Neural progenitor cell (in vitro differentiated cells): ENCODE measurements at regions not wholly inside any gene's neighbourhood (a gene's known extent, or its start where the extent isn't known, plus 50 kb on each side); places are given as distances from the start of the nearest gene placed in this dataset.

Experiments
- DNase-seq: peaks from one replicate; pipeline ENCODE4 v3.0.0-alpha.2; 2016; ENCODE audit warnings: low spot score
- H2AFZ ChIP-seq: fragments of 200-600 bp; sonication (generic); replicated peaks from 2 replicates; pipeline ENCODE4 v1.6.1; 2016; ENCODE audit warnings: antibody characterized with exemption
- H3F3A ChIP-seq: fragments of 200-600 bp; sonication (generic); 2 replicates; pipeline ENCODE4 v1.6.1; 2016; ENCODE audit warnings: antibody characterized with exemption, low read depth
- H3K27ac ChIP-seq: fragments of 200-600 bp; sonication (generic); 2 replicates; pipeline ENCODE4 v1.5.1; 2016; ENCODE audit warnings: mild to moderate bottlenecking
- H3K27me3 ChIP-seq: fragments of 200-600 bp; sonication (generic); 2 replicates; pipeline ENCODE4 v1.6.1; 2016; ENCODE audit warnings: mild to moderate bottlenecking, moderate library complexity
- H3K36me3 ChIP-seq: fragments of 200-600 bp; sonication (generic); 2 replicates; pipeline ENCODE4 v1.5.1; 2016
- H3K4me1 ChIP-seq: fragments of 200-600 bp; sonication (generic); 2 replicates; pipeline ENCODE4 v1.6.1; 2016; ENCODE audit warnings: mixed run types
- H3K4me2 ChIP-seq: fragments of 200-600 bp; sonication (generic); 2 replicates; pipeline ENCODE4 v1.6.1; 2016
- H3K4me3 ChIP-seq: fragments of 200-600 bp; sonication (generic); 2 replicates; pipeline ENCODE4 v1.5.1; 2016
- H3K79me2 ChIP-seq: fragments of 200-600 bp; sonication (generic); 2 replicates; pipeline ENCODE4 v1.6.1; 2016; ENCODE audit warnings: low read depth
- H3K9ac ChIP-seq: fragments of 200-600 bp; sonication (generic); 2 replicates; pipeline ENCODE4 v1.6.1; 2016
- H3K9me3 ChIP-seq: fragments of 200-600 bp; sonication (generic); 2 replicates; pipeline ENCODE4 v1.5.1; 2016; ENCODE audit warnings: low read depth
- H4K20me1 ChIP-seq: fragments of 200-600 bp; sonication (generic); 2 replicates; pipeline ENCODE4 v1.6.1; 2016; ENCODE audit warnings: low read depth
- H3K27ac Mint-ChIP-seq: 3 replicates; pipeline ENCODE4 v1.8.0; 2021; ENCODE audit warnings: mixed read lengths
- H3K27me3 Mint-ChIP-seq: 2 replicates; pipeline ENCODE4 v1.8.0; 2022; ENCODE audit warnings: low read depth, mild to moderate bottlenecking, inconsistent platforms, moderate library complexity, mixed read lengths; ENCODE audit not compliant: insufficient read depth
- H3K36me3 Mint-ChIP-seq: 3 replicates; pipeline ENCODE4 v1.8.0; 2021; ENCODE audit warnings: mixed read lengths
- H3K4me1 Mint-ChIP-seq: 3 replicates; pipeline ENCODE4 v1.8.0; 2021; ENCODE audit warnings: mixed read lengths
- H3K4me3 Mint-ChIP-seq: 3 replicates; pipeline ENCODE4 v1.8.0; 2021; ENCODE audit warnings: mild to moderate bottlenecking, moderate library complexity, mixed read lengths
- H3K9me3 Mint-ChIP-seq: 3 replicates; pipeline ENCODE4 v1.8.0; 2020; ENCODE audit warnings: mixed read lengths
- EZH2 ChIP-seq: fragments of 200-600 bp; sonication (generic); IDR thresholded peaks from 2 replicates; pipeline ENCODE4 v1.6.1; 2017; ENCODE audit warnings: antibody characterized with exemption, mild to moderate bottlenecking, moderate library complexity
- EZH2phosphoT487 ChIP-seq: fragments of 200-600 bp; sonication (generic); IDR thresholded peaks from 2 replicates; pipeline ENCODE4 v1.6.1; 2017; ENCODE audit warnings: antibody characterized with exemption
- TF ChIP-seq, protein P1 (sequence below): fragments of 200-600 bp; sonication (generic); IDR thresholded peaks from 2 replicates; pipeline ENCODE4 v1.5.1; 2017; ENCODE audit warnings: antibody characterized with exemption, mild to moderate bottlenecking

GRCh38 chr6:79864421-79864820, 82.9 kb downstream of the ELOVL4 start:
- H3K4me1 ChIP-seq: peaks cover 12% of the 10 kb centered on the region
- H3K36me3 ChIP-seq: no peaks in the 10 kb centered on the region
- H3K4me2 ChIP-seq: no peak overlapping the region
- no peak overlapping the region for H2AFZ ChIP-seq
- no peaks in the 10 kb centered on the region for H3K9me3 ChIP-seq
- no peaks in the 10 kb centered on the region for H3K36me3 Mint-ChIP-seq
- no peaks in the 10 kb centered on the region for H4K20me1 ChIP-seq
- H3K4me3 ChIP-seq: no peak overlapping the region
- no peak overlapping the region for H3K4me3 Mint-ChIP-seq
- H3K9ac ChIP-seq: no peak overlapping the region
- DNase-seq: no peak
- peaks cover 2% of the 10 kb centered on the region for H3K27me3 Mint-ChIP-seq
- H3K27ac Mint-ChIP-seq: no peak overlapping the region
- H3K4me1 Mint-ChIP-seq: peaks cover 16% of the 10 kb centered on the region
- H3K27me3 ChIP-seq: no peaks in the 10 kb centered on the region
- H3K9me3 Mint-ChIP-seq: no peaks in the 10 kb centered on the region
- TF ChIP-seq, protein P1, sequence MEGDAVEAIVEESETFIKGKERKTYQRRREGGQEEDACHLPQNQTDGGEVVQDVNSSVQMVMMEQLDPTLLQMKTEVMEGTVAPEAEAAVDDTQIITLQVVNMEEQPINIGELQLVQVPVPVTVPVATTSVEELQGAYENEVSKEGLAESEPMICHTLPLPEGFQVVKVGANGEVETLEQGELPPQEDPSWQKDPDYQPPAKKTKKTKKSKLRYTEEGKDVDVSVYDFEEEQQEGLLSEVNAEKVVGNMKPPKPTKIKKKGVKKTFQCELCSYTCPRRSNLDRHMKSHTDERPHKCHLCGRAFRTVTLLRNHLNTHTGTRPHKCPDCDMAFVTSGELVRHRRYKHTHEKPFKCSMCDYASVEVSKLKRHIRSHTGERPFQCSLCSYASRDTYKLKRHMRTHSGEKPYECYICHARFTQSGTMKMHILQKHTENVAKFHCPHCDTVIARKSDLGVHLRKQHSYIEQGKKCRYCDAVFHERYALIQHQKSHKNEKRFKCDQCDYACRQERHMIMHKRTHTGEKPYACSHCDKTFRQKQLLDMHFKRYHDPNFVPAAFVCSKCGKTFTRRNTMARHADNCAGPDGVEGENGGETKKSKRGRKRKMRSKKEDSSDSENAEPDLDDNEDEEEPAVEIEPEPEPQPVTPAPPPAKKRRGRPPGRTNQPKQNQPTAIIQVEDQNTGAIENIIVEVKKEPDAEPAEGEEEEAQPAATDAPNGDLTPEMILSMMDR: no peak
- no peak for TF ChIP-seq EZH2
- no peak for TF ChIP-seq EZH2phosphoT487
- no peaks in the 10 kb centered on the region for H3K79me2 ChIP-seq
- H3K27ac ChIP-seq: no peak overlapping the region
- peaks cover 6% of the 10 kb centered on the region for H3F3A ChIP-seq

GRCh38 chr6:79864001-79864400, 83.4 kb downstream of the ELOVL4 start:
- no peaks in the 10 kb centered on the region for H3K9me3 ChIP-seq
- no peak overlapping the region for H3K27ac Mint-ChIP-seq
- no peak for DNase-seq
- H3F3A ChIP-seq: peaks cover 6% of the 10 kb centered on the region
- no peak overlapping the region for H3K9ac ChIP-seq
- peaks cover 2% of the 10 kb centered on the region for H3K27me3 Mint-ChIP-seq
- no peaks in the 10 kb centered on the region for H3K36me3 ChIP-seq
- no peak overlapping the region for H3K4me3 Mint-ChIP-seq
- TF ChIP-seq, protein P1: no peak
- TF ChIP-seq EZH2 (no peak), EZH2phosphoT487 (no peak)
- no peaks in the 10 kb centered on the region for H3K79me2 ChIP-seq
- no peaks in the 10 kb centered on the region for H3K36me3 Mint-ChIP-seq
- H4K20me1 ChIP-seq: no peaks in the 10 kb centered on the region
- H3K4me1 Mint-ChIP-seq: peaks cover 15% of the 10 kb centered on the region
- no peak overlapping the region for H3K4me3 ChIP-seq
- no peak overlapping the region for H3K4me2 ChIP-seq
- H3K4me1 ChIP-seq: peaks cover 12% of the 10 kb centered on the region
- no peaks in the 10 kb centered on the region for H3K9me3 Mint-ChIP-seq
- no peak overlapping the region for H3K27ac ChIP-seq
- H3K27me3 ChIP-seq: no peaks in the 10 kb centered on the region
- no peak overlapping the region for H2AFZ ChIP-seq

DNA sequence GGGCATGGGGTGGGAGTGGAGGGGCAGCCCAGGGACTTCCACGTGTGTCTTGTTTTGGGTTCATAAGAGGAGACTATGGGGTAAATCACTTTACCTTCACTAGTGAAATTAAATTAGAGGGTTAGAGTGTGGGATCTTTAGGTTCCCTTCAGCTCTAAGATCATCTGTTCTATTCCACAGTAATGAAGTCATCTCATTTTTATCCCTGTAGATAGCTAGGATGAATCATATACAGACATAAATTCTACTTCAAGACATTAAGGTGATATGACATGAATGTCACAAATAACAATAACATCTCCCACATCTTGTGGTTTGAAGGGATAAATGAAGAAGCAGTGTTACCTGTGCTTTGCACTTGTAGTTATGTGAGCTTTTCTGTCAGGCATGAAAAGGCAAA, 83.8 kb downstream of the ELOVL4 start:
- H3K4me3 ChIP-seq: no peak overlapping the region

DNA sequence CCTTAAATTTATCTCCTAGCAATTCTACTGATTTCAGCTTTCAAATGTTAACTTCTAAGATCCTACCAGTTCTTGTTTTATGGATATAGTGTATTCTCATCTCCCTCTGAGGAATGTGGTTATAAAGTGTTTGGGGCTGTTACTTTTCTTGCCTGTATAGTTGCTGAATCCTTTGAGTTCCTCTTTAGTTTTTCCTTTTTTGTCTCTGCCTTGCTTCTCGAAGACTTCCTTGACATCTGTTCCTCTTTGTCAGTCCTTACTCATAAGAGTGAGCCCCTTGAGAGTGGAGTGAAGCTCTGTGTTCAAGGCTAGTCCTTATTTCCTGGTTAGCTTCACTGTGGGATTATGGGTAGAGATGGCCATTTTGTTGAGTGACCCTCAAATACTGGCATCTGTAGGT, 84.6 kb downstream of the ELOVL4 start:
- Histone ChIP-seq H3K79me2 (no peaks in the 10 kb centered on the region), H4K20me1 (no peaks in the 10 kb centered on the region), H3K9ac (no peak overlapping the region), H2AFZ (no peak overlapping the region), H3K4me3 (no peak overlapping the region), H3K27ac (no peak overlapping the region), H3F3A (no peaks in the 10 kb centered on the region), H3K27me3 (no peaks in the 10 kb centered on the region), H3K9me3 (no peaks in the 10 kb centered on the region), H3K4me1 (peaks cover 4% of the 10 kb centered on the region), H3K4me2 (no peak overlapping the region), H3K36me3 (no peaks in the 10 kb centered on the region)
- Mint-ChIP-seq H3K36me3 (no peaks in the 10 kb centered on the region), H3K27ac (no peak overlapping the region), H3K27me3 (peaks cover 2% of the 10 kb centered on the region), H3K9me3 (no peaks in the 10 kb centered on the region), H3K4me3 (no peak overlapping the region), H3K4me1 (peaks cover 2% of the 10 kb centered on the region)
- TF ChIP-seq, protein P1: no peak
- no peak for DNase-seq

More for the DNA sequence above, 83.8 kb downstream of the ELOVL4 start:
- no peak for DNase-seq
- Mint-ChIP-seq H3K4me3 (no peak overlapping the region), H3K4me1 (peaks cover 10% of the 10 kb centered on the region), H3K27ac (no peak overlapping the region), H3K9me3 (no peaks in the 10 kb centered on the region), H3K36me3 (no peaks in the 10 kb centered on the region), H3K27me3 (peaks cover 2% of the 10 kb centered on the region)
- Histone ChIP-seq H3K79me2 (no peaks in the 10 kb centered on the region), H3F3A (peaks cover 3% of the 10 kb centered on the region), H3K27ac (no peak overlapping the region), H3K9me3 (no peaks in the 10 kb centered on the region), H2AFZ (no peak overlapping the region), H3K4me2 (no peak overlapping the region), H3K9ac (no peak overlapping the region), H3K27me3 (no peaks in the 10 kb centered on the region), H3K4me1 (peaks cover 11% of the 10 kb centered on the region), H4K20me1 (no peaks in the 10 kb centered on the region), H3K36me3 (no peaks in the 10 kb centered on the region)
- no peak for TF ChIP-seq EZH2phosphoT487
